Fibroblast of gingiva (primary cell): ENCODE measurements at regions not wholly inside any gene's neighbourhood (a gene's known extent, or its start where the extent isn't known, plus 50 kb on each side); places are given as distances from the start of the nearest gene placed in this dataset.

Source experiments
- DNase-seq: peaks from one replicate; pipeline ENCODE4 v3.0.0-alpha.2; 2011; ENCODE audit warnings: low read depth

DNA sequence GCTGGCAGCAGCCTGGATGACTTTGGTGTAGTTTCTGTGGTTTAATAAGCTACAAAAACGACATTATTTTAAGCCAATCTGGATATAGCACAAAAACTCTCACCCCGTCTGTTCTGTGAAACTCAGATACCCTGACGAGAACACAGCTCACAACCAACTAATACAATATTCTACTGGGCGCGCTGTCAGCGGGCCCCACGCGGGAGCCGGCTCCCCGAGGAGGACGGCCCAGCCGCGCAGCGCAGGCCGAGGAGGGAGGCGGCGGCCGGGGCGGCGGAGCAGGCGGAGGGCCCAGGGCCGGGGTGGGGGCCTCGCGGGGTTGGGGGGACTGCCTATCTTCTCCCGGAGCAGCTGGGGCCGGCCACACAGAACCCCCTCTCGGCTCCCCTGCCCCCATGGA is 87.2 kb upstream of the POU3F1 start:
- no peak for DNase-seq

DNA sequence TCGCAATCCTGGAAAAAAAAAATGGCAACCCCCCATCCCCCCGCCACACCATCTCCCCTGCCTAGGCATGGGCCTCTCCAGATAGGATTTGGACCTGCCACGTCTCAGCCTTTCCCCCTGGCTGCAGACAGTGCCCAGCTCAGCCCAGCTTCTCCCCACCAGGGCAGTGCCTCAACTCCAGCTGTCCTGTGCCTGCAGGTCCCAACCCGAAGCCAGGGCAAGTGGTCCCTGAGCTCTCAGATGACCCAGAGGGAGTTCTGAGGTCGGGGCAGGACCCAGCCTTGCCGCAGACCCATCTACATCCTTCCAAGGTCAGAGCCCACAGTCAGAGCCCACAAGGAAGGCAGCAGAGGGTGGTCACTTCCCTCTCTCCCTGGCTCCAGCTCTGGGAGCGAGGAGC is 86.7 kb upstream of the POU3F1 start:
- no peak for DNase-seq

DNA sequence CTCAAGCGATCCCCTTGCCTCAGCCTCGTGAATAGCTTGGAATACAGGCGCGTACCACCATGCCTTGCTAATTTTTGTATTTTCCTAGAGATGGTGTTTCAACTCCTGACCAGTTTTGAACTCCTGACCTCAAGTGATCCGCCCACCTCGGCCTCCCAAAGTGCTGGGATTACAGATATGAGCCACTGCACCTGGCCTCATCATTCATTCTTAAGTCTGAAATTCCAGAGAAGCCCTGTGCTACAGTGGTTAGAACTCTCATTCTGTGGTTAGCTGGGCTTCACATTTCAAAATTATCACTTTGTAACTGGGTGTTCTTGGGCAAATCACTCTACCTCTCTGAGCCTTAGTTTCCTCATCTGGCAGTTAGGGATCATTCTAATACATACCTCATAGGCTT is 86.1 kb upstream of the POU3F1 start:
- DNase-seq = no peak

DNA sequence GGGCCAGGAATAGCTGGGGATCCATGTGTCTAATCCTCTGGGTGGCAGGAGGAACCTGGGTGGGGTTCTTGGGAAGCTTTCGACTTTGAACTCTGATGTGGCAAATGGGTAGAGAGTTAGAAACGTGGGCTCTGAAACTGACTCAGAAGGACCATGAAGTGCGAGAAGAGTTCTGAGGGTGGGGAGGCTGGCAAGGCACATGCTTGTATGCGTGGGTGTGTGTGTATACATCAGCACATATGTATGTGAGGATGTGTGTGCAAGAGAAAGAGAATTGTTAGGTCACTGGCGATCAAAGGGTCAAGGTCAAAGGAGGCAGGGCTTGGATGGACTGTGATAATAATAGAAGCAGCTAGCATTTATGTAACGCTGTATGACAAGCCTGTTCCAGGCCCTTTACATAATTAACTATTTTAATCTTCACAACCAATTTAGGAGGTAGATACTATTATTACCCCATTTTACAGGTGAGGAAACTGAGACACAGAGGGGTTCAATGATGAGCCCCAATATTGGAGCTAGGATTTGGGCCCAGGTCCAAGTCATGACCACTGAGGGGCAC is 84.5 kb upstream of the POU3F1 start:
- no peak for DNase-seq

DNA sequence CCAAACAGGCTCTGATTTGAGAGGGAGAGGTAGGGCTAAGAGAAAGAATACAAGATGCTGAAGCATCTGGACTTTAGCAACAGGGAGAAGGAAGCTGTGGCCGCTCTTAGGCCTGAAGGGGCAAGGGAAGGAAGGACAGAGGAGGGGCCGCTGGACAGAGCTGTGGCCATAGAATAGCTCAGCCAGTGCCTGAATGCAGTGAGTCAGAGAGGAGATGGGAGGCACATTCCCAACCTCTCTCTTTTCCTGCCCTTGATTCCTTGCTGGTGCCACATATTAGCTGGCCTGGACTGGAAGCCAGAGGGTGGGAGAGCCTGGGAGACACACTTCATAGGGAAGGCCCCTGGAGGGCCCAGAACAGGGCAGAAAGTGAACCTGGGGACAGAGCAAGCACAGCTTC is 83.4 kb upstream of the POU3F1 start:
- DNase-seq = no peak

DNA sequence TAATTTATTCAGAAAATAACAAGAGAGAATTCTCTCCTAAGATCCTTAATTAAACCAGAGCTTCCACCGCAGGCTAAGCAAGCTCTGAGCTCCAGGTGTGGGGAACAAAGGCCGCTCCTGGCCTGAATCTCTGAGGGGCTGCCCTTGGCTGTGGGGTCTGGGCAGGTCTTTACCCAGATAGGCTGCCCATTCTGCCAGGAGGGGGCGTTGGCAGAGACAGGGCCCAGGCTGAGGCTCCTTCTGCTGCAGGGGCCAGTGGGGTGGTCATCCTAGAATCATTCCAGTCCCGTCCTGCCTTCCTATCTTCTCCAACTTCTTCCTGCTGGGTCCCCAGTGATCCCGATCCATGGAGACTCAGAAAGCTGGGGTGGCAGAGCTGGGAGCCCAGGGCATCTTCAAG is 82.9 kb upstream of the POU3F1 start:
- no peak for DNase-seq

DNA sequence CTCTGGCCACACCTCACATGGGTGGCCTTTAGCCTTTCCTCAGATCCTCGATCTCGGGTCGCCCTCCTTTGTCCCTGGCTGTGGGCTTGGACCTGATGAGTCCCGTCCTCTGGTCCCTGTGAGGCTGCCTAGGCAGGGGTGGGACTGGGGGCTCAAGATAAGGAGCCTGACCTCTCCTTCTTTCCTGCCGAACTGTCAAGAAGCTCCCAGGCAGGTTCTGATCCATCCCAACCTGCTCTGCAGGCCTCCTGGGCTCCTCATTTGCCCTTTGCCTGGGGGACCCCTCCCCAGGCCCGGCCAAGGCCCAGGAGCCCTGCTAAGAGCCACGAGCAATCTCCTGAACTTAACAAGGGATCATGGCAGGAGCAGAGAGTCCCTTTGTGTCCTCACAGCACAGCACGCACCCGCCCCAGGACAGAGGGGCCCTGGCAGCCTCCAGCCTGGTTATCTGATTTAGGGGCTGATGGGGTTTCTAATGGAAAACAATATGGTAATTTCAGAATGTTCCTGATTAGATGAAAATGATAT is 82.4 kb upstream of the POU3F1 start:
- no peak for DNase-seq

DNA sequence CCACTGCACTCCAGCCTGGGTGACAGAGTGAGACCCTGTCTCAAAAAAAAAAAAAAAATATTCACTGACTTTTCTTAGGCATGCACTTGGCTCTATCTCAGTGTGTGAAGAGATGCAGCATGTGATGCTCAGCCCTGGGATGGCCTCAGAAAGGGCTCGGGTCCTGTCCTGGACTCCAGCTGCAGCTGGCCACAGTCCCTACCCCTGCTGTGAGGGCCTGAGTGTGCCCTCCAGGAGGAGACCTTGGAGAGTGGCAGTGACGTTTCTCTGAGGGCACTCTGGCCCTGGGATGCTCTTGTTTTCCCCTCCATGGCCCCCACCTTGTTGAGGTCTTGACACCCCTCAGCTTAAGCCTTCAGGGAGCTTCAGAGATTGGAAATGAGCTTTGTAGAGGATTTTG is 81.9 kb upstream of the POU3F1 start:
- no peak for DNase-seq

DNA sequence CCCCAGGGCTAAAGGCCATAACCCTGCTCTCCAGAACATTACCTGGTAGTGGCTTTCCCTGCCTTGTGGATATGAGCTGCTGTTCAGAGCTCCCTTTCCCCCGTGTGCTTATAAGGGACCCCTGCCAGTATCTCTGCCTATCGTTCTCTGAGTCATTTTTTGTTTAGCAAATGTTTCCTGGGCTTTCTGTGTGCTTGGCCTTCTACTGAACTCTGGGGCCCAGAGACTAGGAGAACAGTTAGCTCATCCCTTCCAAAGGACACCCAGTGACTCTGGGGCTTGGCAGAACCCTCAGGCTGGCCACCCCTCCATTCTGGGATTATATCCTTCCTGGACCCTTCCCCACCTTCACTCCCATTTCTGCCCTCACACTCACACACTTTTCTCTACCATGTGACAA is 80.8 kb upstream of the POU3F1 start:
- DNase-seq = no peak

DNA sequence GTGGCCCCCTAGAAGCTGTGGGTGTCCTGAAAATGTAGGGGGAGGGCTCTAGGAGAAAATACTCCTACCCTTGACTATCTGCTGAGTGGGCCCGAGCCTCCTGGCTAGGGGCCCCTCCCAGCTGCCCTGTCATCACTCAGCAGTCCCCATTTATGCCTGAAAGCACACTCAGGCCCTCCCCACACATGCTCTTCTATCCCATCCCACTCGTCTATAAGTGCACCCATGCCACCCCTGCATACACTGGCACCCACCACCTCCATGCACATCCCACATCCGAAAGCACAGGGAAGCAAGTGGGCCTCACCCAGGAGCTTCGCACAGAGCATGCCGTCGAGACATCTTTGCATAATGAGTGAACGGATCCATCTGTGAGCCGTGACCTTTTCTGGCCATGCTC is 80.4 kb upstream of the POU3F1 start:
- no peak for DNase-seq

DNA sequence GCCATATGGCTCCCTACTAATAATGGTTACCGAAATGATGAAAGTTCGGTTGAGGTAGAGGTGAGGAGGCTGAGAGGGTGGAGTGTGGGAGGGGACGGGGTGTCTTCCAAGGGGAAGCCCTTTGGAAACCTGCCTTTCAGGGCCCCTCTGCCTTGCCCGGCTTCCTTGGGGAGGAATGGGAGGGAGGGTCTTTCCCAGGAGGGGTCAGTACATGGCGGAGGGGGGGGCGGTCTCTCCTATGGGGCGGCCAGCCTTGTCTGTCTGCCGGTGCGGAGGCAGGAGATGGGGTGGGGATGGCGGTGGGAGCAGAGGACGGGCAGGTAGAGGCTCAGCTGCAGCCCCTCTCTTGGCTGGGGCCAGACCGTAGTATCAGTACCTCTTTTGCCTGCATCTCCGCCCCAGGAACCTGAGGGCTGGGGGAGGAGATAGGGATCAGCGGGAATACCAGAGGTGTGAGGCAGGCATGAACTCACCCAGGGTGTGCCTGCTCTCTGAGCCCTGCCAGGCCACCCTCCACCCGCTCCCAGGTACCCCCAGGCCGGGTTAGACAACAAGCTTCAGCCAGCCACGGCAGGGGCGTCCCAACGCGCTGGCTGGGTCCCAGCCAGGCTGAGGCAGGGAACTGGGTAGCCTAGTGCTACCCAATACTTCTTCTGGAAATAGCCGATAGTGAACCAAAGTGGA is 79.4 kb upstream of the POU3F1 start:
- no peak for DNase-seq

DNA sequence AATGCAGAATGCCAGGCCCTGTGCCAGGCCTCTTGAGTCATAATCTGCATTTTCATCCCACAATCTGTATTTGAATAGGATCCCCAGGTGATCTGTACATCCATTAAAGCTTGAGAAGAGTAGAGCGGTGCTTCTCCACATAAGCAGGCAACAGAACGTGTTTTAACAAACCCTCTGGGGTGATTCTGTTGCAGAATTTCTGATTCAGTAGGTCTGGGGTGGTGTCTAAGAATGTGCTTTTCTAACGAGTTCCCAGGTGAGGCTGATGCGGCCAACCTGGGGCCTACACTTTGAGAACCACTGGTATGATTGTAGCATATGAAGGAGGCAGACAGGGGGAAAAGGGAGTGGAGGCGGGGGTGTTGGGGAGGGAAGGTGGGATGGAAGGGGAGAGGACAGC is 78.4 kb upstream of the POU3F1 start:
- DNase-seq = no peak

DNA sequence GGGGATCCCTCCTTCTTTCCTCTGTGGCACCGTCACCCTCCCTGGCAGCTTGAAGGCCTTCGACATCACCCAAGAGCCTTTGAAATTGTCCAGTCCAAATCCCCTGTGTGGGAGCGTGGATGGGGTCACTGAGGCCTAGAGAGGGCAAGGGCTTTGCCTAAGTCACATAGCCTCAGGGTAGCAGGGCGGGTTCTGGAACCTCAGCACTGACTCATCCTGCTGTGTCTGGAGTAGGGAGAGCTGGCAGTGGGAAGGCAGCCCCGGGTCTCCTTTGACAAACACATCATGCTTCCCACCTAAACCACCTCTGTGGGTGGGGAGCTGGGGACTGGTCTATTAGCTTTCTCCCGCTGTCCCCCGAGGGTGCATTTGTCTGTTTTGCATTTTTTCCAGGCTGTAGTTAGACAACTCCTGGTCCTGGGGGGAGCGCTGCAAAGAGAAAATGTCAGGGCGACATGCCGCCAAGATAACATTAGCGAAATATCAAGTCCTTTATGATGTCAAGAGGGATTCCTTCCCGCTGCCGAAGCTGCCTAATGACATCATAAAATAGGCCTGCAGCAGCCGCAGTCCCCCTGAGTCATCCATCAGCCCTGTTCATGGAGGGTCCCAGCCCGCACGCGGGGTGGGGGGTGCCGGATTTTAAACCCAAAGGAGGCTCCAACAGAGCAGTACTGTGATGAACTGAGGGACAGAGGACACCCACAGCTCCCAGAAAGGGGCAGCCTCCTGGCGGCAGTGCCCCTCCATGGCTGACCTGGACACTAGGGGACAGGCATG is 77.0 kb upstream of the POU3F1 start:
- no peak for DNase-seq

DNA sequence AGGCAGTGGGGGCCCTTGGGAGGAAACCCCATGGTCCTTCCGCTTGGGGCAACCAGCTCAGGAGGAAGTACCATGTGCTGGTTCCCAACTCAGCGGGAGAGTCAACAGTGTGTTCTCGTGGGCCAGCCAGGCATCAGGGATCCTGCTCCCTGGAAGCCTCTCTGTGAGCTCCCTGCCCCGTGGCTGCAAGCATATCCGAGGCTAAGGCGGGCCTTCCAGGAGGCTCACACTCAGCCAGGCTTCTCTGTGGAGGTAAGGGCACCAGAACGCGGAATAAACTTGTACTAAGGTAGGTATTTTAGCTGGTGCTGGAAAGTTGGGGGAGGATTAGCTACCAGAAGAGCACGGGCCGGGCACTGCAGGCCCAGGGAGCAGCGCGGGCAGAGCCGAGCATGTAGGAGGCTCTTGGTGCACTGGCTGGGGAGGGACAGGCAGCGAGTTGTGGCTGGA is 74.7 kb upstream of the POU3F1 start:
- DNase-seq = no peak

DNA sequence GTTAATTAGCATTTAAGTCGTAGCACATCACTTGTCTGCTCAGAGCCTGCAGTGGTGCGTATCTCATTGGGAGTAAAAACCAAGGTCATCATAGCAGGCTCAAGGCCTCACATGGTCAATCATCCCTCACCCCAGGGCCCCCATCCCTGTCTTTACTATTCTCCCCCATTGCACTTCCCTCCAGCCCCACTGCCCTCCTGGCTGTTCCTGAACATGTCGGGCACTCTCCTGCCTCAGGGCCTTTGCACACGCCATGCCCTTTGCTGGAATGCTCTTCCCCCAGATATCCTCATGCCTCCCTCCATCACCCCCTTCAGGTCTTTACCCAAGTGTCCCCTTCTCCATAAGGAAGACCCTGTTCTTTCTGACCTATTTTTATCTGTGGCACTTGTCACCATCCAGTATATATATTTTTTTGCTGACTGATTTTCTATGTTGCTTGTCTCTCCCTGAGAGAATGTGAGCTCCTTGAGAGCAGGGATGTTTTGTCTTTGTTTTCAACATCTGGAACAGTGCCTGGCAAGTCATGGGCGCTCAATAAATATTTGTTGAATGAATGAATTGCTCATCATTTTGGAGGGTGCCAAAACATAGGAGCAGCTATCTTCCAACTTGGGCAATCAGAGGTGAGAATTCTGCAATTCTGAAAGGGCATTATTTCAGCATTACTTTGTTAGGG is 74.1 kb upstream of the POU3F1 start:
- no peak for DNase-seq

DNA sequence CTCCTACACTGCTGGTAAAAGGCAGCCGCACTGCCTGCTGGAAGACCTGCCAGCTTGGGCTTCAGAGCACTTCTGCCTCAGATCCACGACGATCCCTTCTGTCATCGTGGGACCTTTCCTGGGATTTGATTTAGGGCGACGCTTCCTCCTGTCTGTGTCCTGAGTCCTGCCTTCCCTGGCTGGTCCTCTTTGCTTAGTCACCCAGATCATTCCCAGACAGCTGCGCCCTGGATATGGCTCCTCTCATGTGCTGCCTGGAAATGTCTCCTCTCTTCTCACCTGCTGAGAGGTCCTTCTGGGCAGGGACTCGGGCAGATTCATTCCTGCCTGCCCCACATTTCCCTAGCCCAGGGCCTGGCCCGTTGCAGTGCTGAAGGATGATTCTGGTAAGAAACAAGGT is 72.4 kb upstream of the POU3F1 start:
- DNase-seq = no peak

DNA sequence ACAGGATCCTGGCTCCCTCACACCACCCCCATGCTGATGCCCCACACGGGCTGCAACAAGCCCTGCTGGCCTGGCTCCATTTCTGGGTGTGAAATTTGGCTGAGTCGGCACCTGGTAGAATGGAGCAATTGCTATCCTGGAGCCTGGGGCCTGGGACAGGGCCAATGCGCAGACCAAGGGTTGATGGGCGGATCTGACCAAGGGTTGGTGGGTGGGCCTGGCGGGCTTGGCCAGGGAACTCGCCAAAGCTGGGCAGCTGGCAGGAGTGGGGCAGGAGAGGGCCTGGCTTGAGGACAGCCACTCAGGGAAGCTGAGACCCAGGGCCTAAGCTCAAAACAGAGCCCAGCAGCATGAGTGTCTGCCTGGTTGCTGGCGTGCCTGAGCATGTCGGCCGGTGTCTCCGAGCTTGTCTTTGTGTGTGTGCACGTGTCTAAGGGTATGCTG is 70.9 kb upstream of the POU3F1 start:
- DNase-seq = no peak

DNA sequence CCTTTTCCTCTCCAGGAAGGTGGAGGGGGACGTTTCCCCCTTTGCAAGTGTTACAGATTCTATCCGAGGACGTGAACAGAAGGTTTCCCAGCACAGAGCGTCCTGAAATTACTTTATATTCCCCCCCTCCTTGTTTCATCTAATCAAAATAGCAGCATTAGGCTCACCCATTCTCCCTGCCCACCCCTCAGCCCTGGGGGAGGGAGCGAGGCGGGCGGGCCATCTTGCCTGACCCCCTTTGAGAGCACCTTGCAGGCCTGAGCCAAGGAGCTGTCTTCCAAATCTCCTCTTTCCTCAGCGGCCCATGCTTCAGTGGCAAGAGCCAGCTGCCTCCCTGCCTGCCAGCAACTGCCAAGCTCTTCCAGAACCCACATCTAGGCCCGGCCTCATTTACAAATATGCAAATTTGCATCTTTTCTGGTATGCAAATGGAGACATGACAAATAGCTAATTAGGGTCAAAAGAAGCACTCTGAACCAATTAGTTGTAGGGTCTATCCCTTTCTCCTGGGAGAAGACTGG is 69.1 kb upstream of the POU3F1 start:
- DNase-seq = no peak

DNA sequence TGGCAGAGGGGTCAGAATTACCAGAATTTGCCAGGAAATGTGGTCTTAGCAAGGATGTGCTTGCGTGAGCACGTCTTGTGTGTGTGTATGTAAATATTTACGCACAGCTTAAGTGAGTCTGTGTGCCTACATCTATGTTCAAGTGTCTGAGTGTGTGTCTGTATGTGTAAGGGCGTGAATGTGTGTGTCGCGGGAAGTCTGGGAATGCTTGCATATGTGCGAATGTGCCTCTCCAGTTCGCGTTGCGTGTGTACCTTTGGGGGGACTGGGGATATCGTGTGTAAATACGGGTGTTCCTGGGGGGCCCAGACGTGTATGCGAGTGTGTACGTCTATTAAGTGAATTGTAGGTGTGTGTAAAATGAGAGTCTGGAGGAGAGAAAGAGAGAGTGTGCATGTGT is 68.6 kb upstream of the POU3F1 start:
- no peak for DNase-seq

DNA sequence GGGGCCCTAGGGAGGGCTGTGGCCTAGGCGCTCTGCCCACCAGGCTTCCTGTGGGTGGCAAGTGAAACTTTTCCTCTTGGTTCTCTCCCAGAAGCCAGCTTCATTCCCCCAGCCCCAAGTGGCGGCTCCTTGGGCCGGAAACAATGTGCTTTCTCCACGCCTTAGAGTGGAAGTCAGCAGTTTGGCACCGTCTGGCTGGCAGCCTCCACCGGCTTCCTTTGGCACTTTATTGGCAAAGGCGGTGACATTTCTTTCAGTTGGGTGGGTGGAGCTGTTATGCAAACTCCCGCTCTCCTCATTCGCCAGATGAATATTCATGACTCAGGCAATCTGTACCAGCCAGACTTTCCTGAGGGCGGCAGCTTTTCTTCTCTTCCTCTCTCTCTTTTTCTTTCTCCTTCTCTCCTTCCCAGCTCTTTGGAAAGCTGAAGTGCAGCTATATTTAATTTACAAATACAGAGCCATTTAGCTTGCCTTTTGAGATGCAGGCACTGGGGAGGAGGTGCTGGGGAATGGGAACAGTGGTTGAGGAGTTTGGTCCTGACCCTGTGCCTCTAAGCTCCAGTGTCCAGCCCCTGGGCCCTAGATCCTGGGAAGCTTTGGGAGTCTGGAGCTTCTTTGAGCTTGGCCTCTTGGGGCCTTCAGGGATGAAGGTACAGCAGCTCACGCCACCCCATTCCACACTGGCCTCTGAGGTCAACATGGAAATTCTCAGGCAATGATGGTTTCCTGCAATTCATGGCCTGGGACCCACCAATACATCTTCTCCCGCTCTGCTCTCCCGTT is 67.8 kb upstream of the POU3F1 start:
- DNase-seq = peak; percentile 33

DNA sequence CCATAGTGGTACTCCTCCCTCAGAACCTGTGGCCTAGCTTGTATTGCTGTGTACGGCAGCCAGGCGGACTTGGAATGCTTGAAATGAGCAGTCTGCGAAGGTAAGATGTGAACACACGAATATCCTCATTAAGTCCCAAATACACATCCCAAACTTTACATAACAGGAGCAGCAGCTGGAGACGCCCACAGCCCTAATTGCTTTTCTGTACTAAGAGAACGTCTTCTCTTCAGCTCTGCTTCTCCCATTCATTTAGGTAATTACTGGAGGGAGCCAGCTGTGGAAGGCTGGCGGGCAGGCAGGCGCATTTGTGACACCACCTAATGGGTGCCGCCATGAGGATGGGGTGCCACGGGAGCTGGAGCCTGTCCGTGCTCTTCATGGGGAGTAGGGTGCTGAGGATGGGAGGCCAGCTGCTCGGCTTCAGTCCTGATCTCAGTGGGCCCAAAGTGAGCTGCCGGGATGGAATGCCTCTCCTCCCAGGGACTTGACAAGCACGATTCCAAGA is 66.6 kb upstream of the POU3F1 start:
- no peak for DNase-seq
